ENCODE measurements at regions not wholly inside any gene's neighbourhood (a gene's known extent, or its start where the extent isn't known, plus 50 kb on each side); places are given as distances from the start of the nearest gene placed in this dataset.

- no peak for DNase-seq (ENCODE audit: low read depth)
- Histone ChIP-seq H3K27me3 (ENCODE audit: control insufficient read depth, insufficient read depth, low read length) (no peaks in the 10 kb centered on the region), H3K4me3 (ENCODE audit: low read depth, low read length) (no peak overlapping the region), H3K36me3 (ENCODE audit: control insufficient read depth, insufficient read depth, low read length) (no peaks in the 10 kb centered on the region)
- TF ChIP-seq CTCF (IDR thresholded peaks at IDR 0.05; ENCODE audit: insufficient read depth, low read length, severe bottlenecking), result no peak
- FAIRE-seq, result no peak
Observed at GRCh38 chr1:195241066-195241465, 1367.2 kb downstream of the KCNT2 start.

- DNase-seq (ENCODE audit: low read depth), result no peak
- H3K27me3 ChIP-seq (ENCODE audit: control insufficient read depth, insufficient read depth, low read length), result no peaks in the 10 kb centered on the region
- H3K4me3 ChIP-seq (ENCODE audit: low read depth, low read length), result no peak overlapping the region
- FAIRE-seq, result no peak
- H3K36me3 ChIP-seq (ENCODE audit: control insufficient read depth, insufficient read depth, low read length), result no peaks in the 10 kb centered on the region
- no peak for TF ChIP-seq CTCF (IDR thresholded peaks at IDR 0.05; ENCODE audit: insufficient read depth, low read length, severe bottlenecking)
Observed at GRCh38 chr1:195238313-195238712, 1369.9 kb downstream of the KCNT2 start.

DNA sequence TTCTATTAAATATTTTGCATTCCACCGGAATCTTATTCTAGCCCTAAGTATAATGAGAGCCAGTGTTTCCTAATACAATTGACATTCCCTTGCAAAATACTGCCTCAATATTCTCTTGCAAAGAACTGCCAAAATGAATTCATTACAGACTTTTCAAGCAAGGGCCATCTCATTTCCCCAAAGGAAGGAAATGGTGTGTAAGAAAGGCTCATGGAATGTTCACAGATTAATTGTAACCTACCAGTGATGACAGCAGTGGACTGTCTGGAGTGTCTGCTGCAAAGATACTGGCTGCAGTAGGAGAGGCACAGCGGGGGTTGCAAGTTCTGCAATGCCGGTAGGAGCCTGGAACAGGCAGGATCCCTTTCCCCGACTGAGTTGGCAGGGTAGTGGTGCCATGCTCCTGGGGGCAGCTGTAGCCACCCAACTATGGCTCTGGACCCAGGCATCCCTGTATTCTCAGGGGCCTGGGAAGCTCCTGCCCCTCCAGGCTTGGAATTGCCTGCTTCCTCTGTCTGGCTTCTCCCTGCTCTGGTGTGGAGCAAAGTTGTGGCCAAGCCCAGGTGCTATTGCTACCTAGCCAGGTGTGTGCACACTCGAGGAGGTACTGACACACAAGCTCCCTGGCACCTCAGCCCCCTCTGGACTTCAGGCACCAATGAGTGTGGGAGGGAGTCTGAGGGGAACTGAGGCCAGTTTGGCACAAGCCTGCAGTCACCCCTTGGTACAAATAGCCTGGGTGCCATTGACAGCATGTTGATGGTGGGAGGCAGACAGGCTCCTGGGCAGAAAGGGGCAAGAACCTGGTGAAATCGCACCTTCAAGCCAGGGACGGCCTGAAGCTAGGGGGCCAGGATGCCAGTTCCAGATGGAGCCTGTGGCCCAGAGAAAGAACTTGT lies 1371.0 kb downstream of the KCNT2 start:
- no peak overlapping the region for H3K4me3 ChIP-seq (ENCODE audit: low read depth, low read length)
- no peaks in the 10 kb centered on the region for H3K36me3 ChIP-seq (ENCODE audit: control insufficient read depth, insufficient read depth, low read length)
- FAIRE-seq, result peak; percentile 47
- TF ChIP-seq CTCF (IDR thresholded peaks at IDR 0.05; ENCODE audit: insufficient read depth, low read length, severe bottlenecking), result no peak
- no peak for DNase-seq (ENCODE audit: low read depth)
- H3K27me3 ChIP-seq (ENCODE audit: control insufficient read depth, insufficient read depth, low read length), result no peaks in the 10 kb centered on the region

DNA sequence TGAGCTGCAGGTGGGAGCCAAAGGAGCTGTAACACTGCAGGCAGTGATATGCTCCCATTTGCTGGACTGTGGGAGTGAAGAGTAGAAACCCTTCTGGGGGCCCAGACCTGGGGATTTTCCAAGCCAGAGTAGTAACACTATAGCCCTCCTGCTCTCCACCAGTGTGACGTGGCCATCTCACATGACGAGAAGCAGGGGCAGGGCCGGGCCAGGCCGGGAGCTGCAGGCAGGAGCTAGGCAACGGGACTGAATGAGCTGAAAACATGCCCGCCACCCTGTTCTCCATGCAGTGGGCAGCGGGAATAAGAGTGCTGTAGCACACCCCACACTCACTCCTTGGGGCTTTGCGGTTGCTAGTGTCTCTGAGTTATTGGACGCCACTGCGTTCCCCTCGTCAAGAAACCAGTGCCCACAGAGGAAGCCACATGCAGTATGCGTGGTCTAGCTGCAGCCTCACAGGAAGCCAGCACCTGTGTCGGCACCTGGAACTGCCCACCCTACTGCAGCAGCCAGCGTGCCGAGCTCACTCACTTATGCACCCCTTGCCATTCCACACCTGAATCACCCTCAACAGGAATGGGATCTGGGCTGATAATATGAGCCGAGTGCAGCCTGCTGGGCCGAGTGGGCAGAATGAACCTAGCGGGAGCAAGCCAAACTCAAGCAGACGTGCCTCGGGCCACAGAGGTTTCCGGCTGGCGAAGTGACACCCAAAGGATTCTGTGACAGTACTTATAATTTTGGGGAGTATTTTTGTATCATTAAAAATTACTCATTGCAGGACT lies 1389.6 kb downstream of the KCNT2 start:
- FAIRE-seq (no peak), DNase-seq (ENCODE audit: low read depth) (no peak)
- no peaks in the 10 kb centered on the region for H3K27me3 ChIP-seq (ENCODE audit: control insufficient read depth, insufficient read depth, low read length)
- H3K36me3 ChIP-seq (ENCODE audit: control insufficient read depth, insufficient read depth, low read length), result no peaks in the 10 kb centered on the region
- H3K4me3 ChIP-seq (ENCODE audit: low read depth, low read length), result no peak overlapping the region
- no peak for TF ChIP-seq CTCF (IDR thresholded peaks at IDR 0.05; ENCODE audit: insufficient read depth, low read length, severe bottlenecking)

DNA sequence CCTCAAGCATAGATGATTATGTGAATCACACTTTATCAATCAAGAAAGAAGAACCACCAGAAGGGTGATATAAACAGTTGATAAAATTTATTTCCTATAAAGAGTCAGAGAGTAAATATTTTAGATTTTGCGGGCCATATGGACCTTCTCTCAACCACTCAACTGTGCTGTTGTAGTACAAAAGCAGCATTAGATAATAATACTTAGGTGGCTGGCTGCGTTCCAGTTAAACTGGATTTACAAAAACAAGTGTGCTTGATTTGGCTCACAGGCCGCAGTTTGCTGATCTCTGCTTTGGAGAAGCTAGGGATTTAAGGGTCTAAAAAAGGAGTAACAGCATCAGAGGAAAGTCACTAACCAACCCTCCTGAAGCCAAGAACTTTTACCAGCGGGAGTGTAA lies 1406.0 kb downstream of the KCNT2 start:
- no peaks in the 10 kb centered on the region for H3K36me3 ChIP-seq (ENCODE audit: control insufficient read depth, insufficient read depth, low read length)
- TF ChIP-seq CTCF (IDR thresholded peaks at IDR 0.05; ENCODE audit: insufficient read depth, low read length, severe bottlenecking), result no peak
- no peak overlapping the region for H3K4me3 ChIP-seq (ENCODE audit: low read depth, low read length)
- DNase-seq (ENCODE audit: low read depth) (no peak), FAIRE-seq (no peak)
- H3K27me3 ChIP-seq (ENCODE audit: control insufficient read depth, insufficient read depth, low read length), result no peaks in the 10 kb centered on the region

Measured in bronchial epithelial cell (primary cell).